H1 (cell line): ENCODE measurements at regions not wholly inside any gene's neighbourhood (a gene's known extent, or its start where the extent isn't known, plus 50 kb on each side); places are given as distances from the start of the nearest gene placed in this dataset.

Source experiments
- CTCF ChIA-PET: fragments of 300-600 bp; sonication (Branson Sonifier 250); formaldehyde crosslinking; loops from one replicate; lab custom pipeline; 2021; ENCODE audit not compliant: partially characterized antibody; lab: Charles Lee
- POLR2A ChIA-PET: fragments of 300-600 bp; sonication (Branson Sonifier 250); formaldehyde crosslinking; loops from one replicate; lab custom pipeline; 2021; ENCODE audit warnings: inconsistent platforms; ENCODE audit not compliant: partially characterized antibody; lab: Charles Lee
- DNase-seq, 2 experiments: peaks; one replicate each; pipeline versions ENCODE4 v3.0.0 to v3.0.0-alpha.2; 2010 to 2022; ENCODE audit warnings: low spot score in 2 of 2, low read depth in 1 of 2, mixed read lengths in 1 of 2
- FAIRE-seq: peaks from 2 replicates; lab custom pipeline; 2011; peaks lifted over from hg19 to GRCh38; lab: Jason Lieb, UNC
- H2AFZ ChIP-seq: 2 replicates; pipeline ENCODE4 v1.8.1; 2012; ENCODE audit warnings: low read length, inconsistent platforms
- H2AK5ac ChIP-seq: 2 replicates; pipeline ENCODE4 v1.6.1; 2013; ENCODE audit warnings: low read depth, low read length
- H2BK120ac ChIP-seq: replicated peaks from 2 replicates; pipeline ENCODE3; 2013; ENCODE audit warnings: low read depth, low read length, inconsistent platforms
- H2BK12ac ChIP-seq: 2 replicates; pipeline ENCODE4 v1.6.1; 2013; ENCODE audit warnings: low read depth, low read length
- H2BK15ac ChIP-seq: 2 replicates; pipeline ENCODE4 v1.6.1; 2013; ENCODE audit warnings: low read length
- H2BK20ac ChIP-seq: 2 replicates; pipeline ENCODE4 v1.6.1; 2013; ENCODE audit warnings: low read length
- H2BK5ac ChIP-seq: 2 replicates; pipeline ENCODE4 v1.6.1; 2013; ENCODE audit warnings: low read depth, low read length
- H3K14ac ChIP-seq: 2 replicates; pipeline ENCODE4 v1.6.1; 2013; ENCODE audit warnings: inconsistent platforms; ENCODE audit not compliant: insufficient read length
- H3K18ac ChIP-seq: 2 replicates; pipeline ENCODE4 v1.6.1; 2013; ENCODE audit warnings: low read length; ENCODE audit errors: extremely low read depth
- H3K23ac ChIP-seq: 2 replicates; pipeline ENCODE4 v1.6.1; 2013; ENCODE audit warnings: inconsistent platforms; ENCODE audit not compliant: insufficient read length
- H3K23me2 ChIP-seq: 2 replicates; pipeline ENCODE4 v1.6.1; 2013; ENCODE audit warnings: low read depth, low read length
- H3K27ac ChIP-seq: 2 replicates; pipeline ENCODE4 v1.6.1; 2011; ENCODE audit warnings: low read depth, low read length, inconsistent platforms
- H3K27me3 ChIP-seq, 4 experiments: replicated peaks in 1 of 4; 1 replicate in 1 of 4; 2 replicates in 3 of 4; pipeline versions ENCODE4 v1.6.1 to v1.8.1; 2011 to 2013; ENCODE audit warnings: low read length in 3 of 4, mild to moderate bottlenecking in 3 of 4, inconsistent platforms in 2 of 4, mixed read lengths in 2 of 4, moderate library complexity in 1 of 4; ENCODE audit not compliant: control insufficient read depth in 3 of 4, insufficient read depth in 3 of 4; ENCODE audit errors: extremely low read depth in 1 of 4
- H3K36me3 ChIP-seq, 4 experiments: 2 replicates each; pipeline versions ENCODE4 v1.6.1 to v1.8.1; 2011 to 2013; ENCODE audit warnings: mild to moderate bottlenecking in 4 of 4, low read length in 3 of 4, moderate library complexity in 2 of 4, control low read depth in 1 of 4, inconsistent platforms in 1 of 4; ENCODE audit not compliant: insufficient read depth in 4 of 4, control insufficient read depth in 2 of 4
- H3K4ac ChIP-seq: replicated peaks from 2 replicates; pipeline ENCODE3; 2013; ENCODE audit warnings: low read length, low read depth, mixed read lengths, inconsistent platforms; ENCODE audit not compliant: insufficient read length
- H3K4me1 ChIP-seq, 4 experiments: replicated peaks in 1 of 4; 1 replicate in 1 of 4; 2 replicates in 3 of 4; pipeline versions ENCODE4 v1.6.1 to v1.8.1; 2011 to 2013; ENCODE audit warnings: low read length in 3 of 4, inconsistent platforms in 2 of 4, mixed read lengths in 1 of 4; ENCODE audit not compliant: insufficient read depth in 4 of 4, control insufficient read depth in 3 of 4
- H3K4me2 ChIP-seq, 2 experiments: 2 replicates each; pipeline versions ENCODE4 v1.6.1 to v1.8.1; 2011 to 2013; ENCODE audit warnings: low read depth in 2 of 2, low read length in 2 of 2, control low read depth in 1 of 2, inconsistent platforms in 1 of 2, mild to moderate bottlenecking in 1 of 2; ENCODE audit not compliant: insufficient read depth in 1 of 2
- H3K4me3 ChIP-seq, 4 experiments: fragments of 200-600, 300-600 bp in 1 of 4; sonication (generic), shearing (Covaris generic), sonication (Bioruptor Twin) in 1 of 4; 2 replicates each; pipeline versions ENCODE4 v1.5.1 to v1.8.1; 2011 to 2016; ENCODE audit warnings: low read length in 4 of 4, low read depth in 3 of 4, control low read depth in 2 of 4, inconsistent platforms in 2 of 4, mild to moderate bottlenecking in 2 of 4, mixed read lengths in 1 of 4, moderate library complexity in 1 of 4; ENCODE audit not compliant: insufficient read depth in 2 of 4; ENCODE audit errors: extremely low read depth in 1 of 4
- H3K56ac ChIP-seq: replicated peaks from 2 replicates; pipeline ENCODE3; 2013; ENCODE audit warnings: low read depth, mild to moderate bottlenecking, mixed read lengths, low read length, inconsistent platforms; ENCODE audit not compliant: insufficient read length
- H3K79me1 ChIP-seq: 2 replicates; pipeline ENCODE4 v1.6.1; 2013; ENCODE audit warnings: low read depth, low read length, control low read depth
- H3K79me2 ChIP-seq, 2 experiments: 2 replicates each; pipeline versions ENCODE4 v1.6.1 to v1.8.1; 2012 to 2013; ENCODE audit warnings: low read length in 2 of 2, mild to moderate bottlenecking in 2 of 2, inconsistent platforms in 1 of 2; ENCODE audit not compliant: insufficient read depth in 2 of 2, control insufficient read depth in 1 of 2
- H3K9ac ChIP-seq, 4 experiments: replicated peaks in 1 of 4; 1 replicate in 1 of 4; 2 replicates in 3 of 4; pipeline versions ENCODE4 v1.6.1 to v1.8.1; 2011 to 2013; ENCODE audit warnings: low read depth in 3 of 4, low read length in 3 of 4, control low read depth in 2 of 4, mild to moderate bottlenecking in 2 of 4, moderate library complexity in 2 of 4, inconsistent platforms in 1 of 4; ENCODE audit errors: extremely low read depth in 1 of 4
- H3K9me3 ChIP-seq, 2 experiments: 2 replicates each; pipeline versions ENCODE4 v1.6.1 to v1.8.1; 2012 to 2013; ENCODE audit warnings: mild to moderate bottlenecking in 2 of 2, moderate library complexity in 2 of 2, control low read depth in 1 of 2, inconsistent platforms in 1 of 2, low read depth in 1 of 2, low read length in 1 of 2, mixed read lengths in 1 of 2; ENCODE audit not compliant: insufficient read depth in 2 of 2
- H4K20me1 ChIP-seq, 2 experiments: replicated peaks in 1 of 2; 2 replicates each; pipeline versions ENCODE3 to v1.8.1; 2011 to 2013; ENCODE audit warnings: inconsistent platforms in 2 of 2, low read length in 2 of 2, mild to moderate bottlenecking in 1 of 2; ENCODE audit not compliant: insufficient read depth in 2 of 2, control insufficient read depth in 1 of 2
- H4K5ac ChIP-seq: 2 replicates; pipeline ENCODE4 v1.6.1; 2013; ENCODE audit warnings: low read length, low read depth, mixed read lengths, inconsistent platforms; ENCODE audit not compliant: insufficient read length
- H4K8ac ChIP-seq: 2 replicates; pipeline ENCODE4 v1.8.0; 2013; ENCODE audit warnings: mild to moderate bottlenecking, moderate library complexity, low read length, inconsistent platforms; ENCODE audit not compliant: insufficient read depth; ENCODE audit errors: extremely low read depth
- H4K91ac ChIP-seq: replicated peaks from 2 replicates; pipeline ENCODE3; 2013; ENCODE audit warnings: low read length, mixed read lengths, inconsistent platforms; ENCODE audit not compliant: insufficient read length
- CHD1 ChIP-seq: IDR thresholded peaks from 2 replicates; pipeline ENCODE4 v1.6.1; 2012; ENCODE audit warnings: low read depth, low read length, improper control_type of control experiment
- KDM1A ChIP-seq: fragments of 200-600, 300-600 bp; sonication (generic); IDR thresholded peaks from 2 replicates; pipeline ENCODE4 v1.7.1; 2016; ENCODE audit warnings: mild to moderate bottlenecking, low read length, borderline replicate concordance
- WGBS, 2 experiments: shearing (Covaris generic) in 1 of 2; methylation state at CpG; one replicate each; pipeline versions ENCODE4 v1.1.6 to v1.1.7; 2013 to 2015; ENCODE audit warnings: low lambda C conversion rate in 2 of 2, mixed read lengths in 2 of 2, inconsistent platforms in 1 of 2, low coverage in 1 of 2, missing lambda C conversion rate in 1 of 2; ENCODE audit not compliant: insufficient replicate concordance in 2 of 2, insufficient coverage in 1 of 2, insufficient read length in 1 of 2; ENCODE audit errors: extremely low coverage in 1 of 2, missing lambda C conversion rate in 1 of 2; 5-methylcytosine and 5-hydroxymethylcytosine counted together

GRCh38 chr2:67208887-67209500 lies 188.1 kb upstream of the ETAA1 start:
- no peak overlapping the region for H3K18ac ChIP-seq
- peaks cover 5% of the 10 kb centered on the region; the same call in 1 of the 2 replicates for H3K23me2 ChIP-seq
- H3K4me1 ChIP-seq, result peaks cover 0 to 3% (median 0%) of the 10 kb centered on the region in 4 experiments; a peak in 2 of 7 replicates
- H3K9ac ChIP-seq, result no peak overlapping the region
- WGBS, 2 experiments, result 94% methylated on average over 3 of the region's 3 CpGs; no CpG with 5 or more reads in 1 of the 2 experiments
- no peak overlapping the region for H3K27ac ChIP-seq
- H2BK12ac ChIP-seq, result no peak overlapping the region
- H3K79me1 ChIP-seq, result no peaks in the 10 kb centered on the region
- H3K23ac ChIP-seq, result no peak overlapping the region
- H3K27me3 ChIP-seq, result no peaks in the 10 kb centered on the region
- no peak overlapping the region for H2BK120ac ChIP-seq
- no peaks in the 10 kb centered on the region for H3K9me3 ChIP-seq
- no peak overlapping the region for H2BK15ac ChIP-seq
- ChIA-PET CTCF (interaction anchor here (0.7 kb wide), 1 partner anchor 1571 kb away, joined by 5 read pairs; no protein-coding TSS in a partner anchor), POLR2A (interaction anchor here (0.7 kb wide), 1 partner anchor 33 kb away, joined by 4 read pairs; no protein-coding TSS in a partner anchor)
- no peaks in the 10 kb centered on the region for H3K79me2 ChIP-seq
- peaks cover 0 to 3% of the 10 kb centered on the region in 2 experiments for H4K20me1 ChIP-seq
- H3K4me3 ChIP-seq, result no peak overlapping the region
- H2AFZ ChIP-seq, result no peak overlapping the region
- no peak overlapping the region for H3K56ac ChIP-seq
- H4K91ac ChIP-seq, result no peak overlapping the region
- FAIRE-seq, result no peak
- DNase-seq, result no peak
- no peak overlapping the region for H2BK20ac ChIP-seq
- H4K8ac ChIP-seq, result no peak overlapping the region
- H2AK5ac ChIP-seq, result no peak overlapping the region
- no peak overlapping the region for H2BK5ac ChIP-seq
- no peak overlapping the region for H3K14ac ChIP-seq
- H4K5ac ChIP-seq, result no peak overlapping the region
- no peaks in the 10 kb centered on the region for H3K36me3 ChIP-seq
- no peak overlapping the region for H3K4ac ChIP-seq
- H3K4me2 ChIP-seq, result no peak overlapping the region
- no peak for TF ChIP-seq CHD1
- TF ChIP-seq KDM1A, result no peak
